ENCODE measurements at regions not wholly inside any gene's neighbourhood (a gene's known extent, or its start where the extent isn't known, plus 50 kb on each side); places are given as distances from the start of the nearest gene placed in this dataset.
A peak's percentile ranks its signal among the peaks of the same experiment; 100 is the strongest.

DNA sequence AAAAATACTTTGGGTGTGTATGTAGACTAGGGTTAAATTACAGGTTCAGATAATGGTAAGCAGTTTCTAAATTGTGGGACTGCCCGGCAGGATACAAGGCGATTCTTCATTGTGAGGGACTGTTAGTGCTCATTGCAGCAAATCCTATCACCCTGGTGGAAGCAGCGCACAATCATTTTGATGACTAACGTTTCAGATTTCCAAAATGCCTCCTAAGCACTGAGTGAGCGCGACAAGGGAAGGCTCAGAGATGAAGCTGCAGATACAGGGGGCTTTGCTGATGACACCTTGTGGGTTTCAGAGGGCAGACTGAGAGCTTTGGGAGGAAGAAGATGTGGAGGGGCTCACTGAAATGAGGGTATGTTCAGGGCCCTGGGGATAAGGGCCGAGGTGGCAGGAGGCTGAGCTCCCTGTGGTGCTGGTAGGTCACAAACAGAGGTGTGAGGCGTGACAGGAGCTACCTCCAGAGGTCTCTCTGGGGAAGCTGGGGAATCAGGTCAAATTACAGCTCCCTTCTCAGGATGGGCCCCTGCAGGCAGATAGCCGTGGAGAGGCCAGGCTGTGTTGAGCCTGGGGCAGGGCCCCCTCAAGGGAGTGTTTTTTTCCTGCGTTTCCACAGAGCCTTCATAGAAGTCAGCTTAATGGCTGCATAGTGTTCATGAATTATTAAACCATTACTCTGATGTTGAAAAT is 84.5 kb upstream of the FYN start:
- peak overlapping the region; percentile 25 for H3K4me2 ChIP-seq

DNA sequence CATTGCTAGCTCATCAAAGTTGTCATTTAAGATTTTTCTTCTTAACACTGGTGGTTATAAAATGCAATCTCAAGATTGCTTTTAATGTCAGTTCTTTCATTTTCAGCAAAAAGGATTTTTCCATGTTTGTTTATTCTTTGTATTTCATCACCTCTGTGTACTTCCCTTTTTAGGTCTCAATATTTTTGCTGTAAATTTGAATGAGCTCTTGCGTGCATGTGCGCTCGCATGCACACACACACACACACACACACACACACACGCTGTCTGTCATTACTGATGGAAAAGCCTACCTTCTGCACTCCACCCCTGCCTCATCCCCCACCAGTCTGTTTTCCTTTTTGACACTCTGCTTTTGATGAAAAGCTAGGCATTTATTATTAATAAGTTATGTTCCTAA is 85.3 kb upstream of the FYN start:
- Histone ChIP-seq H3K27me3 (no peaks in the 10 kb centered on the region), H3K27ac (no peak overlapping the region), H3K4me3 (no peak overlapping the region), H3K4me2 (0 out of 2 replicates have a peak overlapping the region, but pooled peaks have one; percentile 25), H4K20me1 (no peaks in the 10 kb centered on the region), H3K9ac (no peak overlapping the region), H3K9me3 (peaks cover under 1% of the 10 kb centered on the region; the same call in 1 of the 2 replicates), H3K4me1 (peaks cover 12% of the 10 kb centered on the region), H3K36me3 (no peaks in the 10 kb centered on the region)
- TF ChIP-seq Cebpa-rat (IDR thresholded peaks at IDR 0.05) = no peak

More for the DNA sequence above, 84.5 kb upstream of the FYN start:
- no peaks in the 10 kb centered on the region for H3K36me3 ChIP-seq
- no peak for TF ChIP-seq Cebpa-rat (IDR thresholded peaks at IDR 0.05)
- no peaks in the 10 kb centered on the region for H4K20me1 ChIP-seq
- peaks cover 19% of the 10 kb centered on the region for H3K4me1 ChIP-seq
- H3K27me3 ChIP-seq = peaks cover 5% of the 10 kb centered on the region; the same call in 1 of the 2 replicates
- no peaks in the 10 kb centered on the region for H3K9me3 ChIP-seq
- no peak overlapping the region for H3K9ac ChIP-seq
- H3K27ac ChIP-seq = no peak overlapping the region
- H3K4me3 ChIP-seq = no peak overlapping the region

DNA sequence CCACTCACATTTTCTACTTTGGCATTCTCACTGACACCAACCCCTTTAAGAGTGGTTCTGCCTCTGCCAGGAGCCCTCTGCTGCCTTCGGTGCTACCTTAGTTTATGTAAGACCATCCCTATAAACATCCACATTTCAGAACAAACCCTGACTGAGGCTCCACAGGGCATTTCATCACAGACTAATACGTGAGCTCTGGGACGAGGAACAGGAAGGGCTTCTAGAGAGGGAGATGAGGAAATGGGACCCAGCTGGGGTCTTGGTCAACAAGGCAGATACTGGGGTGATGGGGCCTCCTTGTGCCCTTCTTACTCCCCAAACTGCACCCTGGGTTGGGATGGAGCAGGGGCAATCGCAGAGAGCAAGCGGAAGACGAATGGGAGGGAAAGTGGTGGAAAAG is 86.5 kb upstream of the FYN start:
- H3K4me3 ChIP-seq = no peak overlapping the region
- H3K9me3 ChIP-seq = peaks cover 3% of the 10 kb centered on the region; the same call in 1 of the 2 replicates
- no peaks in the 10 kb centered on the region for H4K20me1 ChIP-seq
- no peaks in the 10 kb centered on the region for H3K27me3 ChIP-seq
- H3K9ac ChIP-seq = no peak overlapping the region
- no peak overlapping the region for H3K4me2 ChIP-seq
- no peaks in the 10 kb centered on the region for H3K36me3 ChIP-seq
- no peak overlapping the region for H3K27ac ChIP-seq
- no peak for TF ChIP-seq Cebpa-rat (IDR thresholded peaks at IDR 0.05)
- H3K4me1 ChIP-seq = peaks cover 12% of the 10 kb centered on the region

DNA sequence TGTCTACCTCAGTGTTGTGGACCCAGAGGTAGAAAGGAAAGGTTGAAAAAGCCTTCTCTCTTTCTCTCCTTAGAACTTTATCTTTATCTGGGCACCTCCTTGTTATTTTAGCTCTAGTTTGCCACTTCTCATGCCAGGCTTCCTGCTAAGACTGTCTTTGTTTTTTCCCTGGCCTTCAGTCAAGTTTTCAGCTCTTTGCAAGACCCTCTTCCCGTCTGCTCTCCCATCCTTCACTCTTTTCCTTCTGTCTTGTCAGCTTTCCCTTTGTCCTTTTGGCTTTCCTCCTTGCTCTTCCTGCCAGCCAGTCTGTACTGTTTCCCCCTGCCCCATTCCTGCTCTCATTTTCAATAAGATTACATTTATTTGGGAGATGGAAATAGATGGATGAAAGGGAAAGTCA is 86.8 kb upstream of the CCN6 start:
- H3K4me1 ChIP-seq = peaks cover 31% of the 10 kb centered on the region
- H3K36me3 ChIP-seq = no peaks in the 10 kb centered on the region
- no peak for TF ChIP-seq Cebpa-rat (IDR thresholded peaks at IDR 0.05)
- H3K27me3 ChIP-seq = no peaks in the 10 kb centered on the region
- no peak overlapping the region for H3K27ac ChIP-seq
- H3K4me3 ChIP-seq = no peak overlapping the region
- H3K4me2 ChIP-seq = no peak overlapping the region
- no peak overlapping the region for H3K9ac ChIP-seq
- peaks cover 3% of the 10 kb centered on the region for H3K9me3 ChIP-seq
- no peaks in the 10 kb centered on the region for H4K20me1 ChIP-seq

DNA sequence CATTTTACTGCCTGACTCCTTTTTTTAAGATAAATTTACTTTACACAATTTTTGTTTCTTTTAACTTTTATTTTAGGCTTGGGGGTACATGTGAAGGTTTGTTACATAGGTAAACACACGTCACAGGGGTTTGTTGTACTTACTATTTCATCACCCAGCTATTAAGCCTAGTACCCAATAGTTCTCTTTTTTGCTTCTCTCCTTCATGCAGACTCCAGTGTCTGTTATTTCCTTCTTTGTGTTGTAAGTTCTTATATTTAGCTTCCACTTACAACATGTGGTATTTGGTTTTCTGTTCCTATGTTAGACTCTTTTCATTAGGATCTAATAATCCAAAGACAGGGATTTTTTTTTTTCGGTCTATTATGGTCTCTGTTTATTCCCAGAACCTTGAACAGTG is 83.5 kb upstream of the CCN6 start:
- Histone ChIP-seq H3K9ac (no peak overlapping the region), H3K4me1 (peaks cover 47% of the 10 kb centered on the region), H3K4me3 (no peak overlapping the region), H3K27me3 (no peaks in the 10 kb centered on the region), H3K4me2 (no peak overlapping the region), H3K27ac (no peak overlapping the region), H3K9me3 (no peaks in the 10 kb centered on the region; the same call in 1 of the 2 replicates), H4K20me1 (no peaks in the 10 kb centered on the region), H3K36me3 (no peaks in the 10 kb centered on the region)
- no peak for TF ChIP-seq Cebpa-rat (IDR thresholded peaks at IDR 0.05)

DNA sequence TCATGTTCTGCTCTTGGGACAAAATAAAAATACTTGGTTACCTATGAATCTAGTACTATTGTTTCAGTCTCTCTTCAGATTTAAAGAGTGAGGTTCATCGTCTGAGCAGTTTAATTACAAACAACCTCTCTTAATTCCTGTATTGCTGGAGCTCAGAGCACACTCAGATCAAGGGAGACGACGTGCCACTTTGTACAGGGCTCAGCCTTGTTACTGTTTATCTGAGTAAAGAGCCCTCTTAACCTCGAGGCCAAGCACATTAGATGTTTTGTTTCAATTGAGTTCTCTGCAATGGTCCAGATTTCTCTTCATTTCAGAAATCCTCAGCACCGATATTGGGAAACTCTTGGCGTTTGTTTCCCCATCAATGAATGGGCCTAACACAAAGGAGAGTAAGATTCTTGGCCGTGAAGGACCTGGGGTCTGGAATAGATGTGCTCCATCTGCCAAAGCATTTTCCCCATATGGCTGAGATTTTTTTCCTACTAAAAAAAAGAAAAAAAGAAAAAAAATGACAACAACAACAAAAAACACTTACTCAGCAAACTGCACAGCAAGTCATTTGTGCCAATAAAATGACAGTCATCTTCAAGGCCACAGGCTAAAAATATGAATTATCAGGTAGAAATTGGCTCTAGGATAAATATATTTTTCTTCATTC is 82.6 kb upstream of the CCN6 start:
- H3K4me2 ChIP-seq = peak overlapping the region; percentile 53
- peaks cover 47% of the 10 kb centered on the region for H3K4me1 ChIP-seq

DNA sequence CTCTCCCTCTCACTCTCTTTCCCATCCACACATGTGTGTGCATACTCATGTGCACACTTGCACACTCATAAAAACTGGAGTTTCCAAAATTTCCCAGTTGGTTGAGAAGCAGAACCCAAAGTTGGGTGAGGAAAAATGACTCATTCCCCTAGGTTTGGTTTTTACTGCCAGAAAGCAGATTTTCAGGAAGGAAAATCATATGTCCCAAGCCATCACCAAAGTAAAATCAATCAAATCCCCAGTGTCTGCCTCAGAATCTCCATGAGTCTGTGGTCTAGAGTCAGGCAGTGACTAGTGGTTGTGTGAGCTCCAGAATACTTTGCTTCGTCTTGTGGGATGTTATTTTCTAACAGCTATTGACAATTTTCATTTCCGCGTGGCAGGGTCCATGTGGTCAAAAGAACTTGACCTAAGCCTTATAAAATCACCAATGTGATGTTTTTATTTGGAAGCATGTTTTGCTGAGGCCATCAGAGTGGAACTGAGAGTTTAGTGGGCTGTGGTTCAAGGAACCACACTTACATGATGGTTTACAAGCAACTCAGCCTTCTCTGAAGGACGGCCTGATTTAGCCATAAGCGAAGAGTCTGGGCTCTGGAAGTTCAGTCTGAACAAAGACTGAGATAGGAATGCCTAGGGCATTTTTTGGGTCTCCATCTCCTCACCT is 81.9 kb upstream of the CCN6 start:
- no peak overlapping the region for H3K9ac ChIP-seq
- no peak for TF ChIP-seq Cebpa-rat (IDR thresholded peaks at IDR 0.05)
- peak overlapping the region; percentile 53 for H3K4me2 ChIP-seq
- no peaks in the 10 kb centered on the region for H4K20me1 ChIP-seq
- no peaks in the 10 kb centered on the region for H3K36me3 ChIP-seq
- no peaks in the 10 kb centered on the region for H3K27me3 ChIP-seq
- no peaks in the 10 kb centered on the region; the same call in 1 of the 2 replicates for H3K9me3 ChIP-seq
- H3K27ac ChIP-seq = no peak overlapping the region
- H3K4me1 ChIP-seq = peaks cover 47% of the 10 kb centered on the region
- H3K4me3 ChIP-seq = no peak overlapping the region

More for the DNA sequence above, 82.6 kb upstream of the CCN6 start:
- Histone ChIP-seq H3K36me3 (no peaks in the 10 kb centered on the region), H3K4me3 (no peak overlapping the region), H3K9ac (no peak overlapping the region), H4K20me1 (no peaks in the 10 kb centered on the region), H3K27me3 (no peaks in the 10 kb centered on the region), H3K9me3 (no peaks in the 10 kb centered on the region; the same call in 1 of the 2 replicates), H3K27ac (no peak overlapping the region)
- no peak for TF ChIP-seq Cebpa-rat (IDR thresholded peaks at IDR 0.05)

DNA sequence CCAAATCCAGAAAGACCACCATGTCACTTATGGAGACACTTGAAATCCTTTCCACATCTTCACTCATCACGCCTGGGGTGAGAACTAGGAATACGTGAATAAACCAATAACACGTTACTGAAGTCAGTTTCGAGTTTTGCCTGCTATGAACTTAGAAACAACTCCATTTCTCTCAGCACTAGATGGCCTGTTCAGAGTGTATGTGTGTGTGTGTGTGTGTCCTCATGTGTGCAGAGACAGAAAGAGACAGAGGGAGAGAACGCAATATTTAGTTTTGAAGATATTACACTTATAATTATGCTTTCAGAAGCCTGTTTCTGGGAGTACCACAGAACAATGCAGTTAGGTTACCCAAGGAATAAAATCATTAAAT is 81.2 kb upstream of the CCN6 start:
- no peaks in the 10 kb centered on the region for H3K36me3 ChIP-seq
- H4K20me1 ChIP-seq = no peaks in the 10 kb centered on the region
- no peaks in the 10 kb centered on the region; the same call in 1 of the 2 replicates for H3K9me3 ChIP-seq
- H3K27ac ChIP-seq = no peak overlapping the region
- TF ChIP-seq Cebpa-rat (IDR thresholded peaks at IDR 0.05) = no peak
- no peak overlapping the region for H3K4me3 ChIP-seq
- no peak overlapping the region for H3K9ac ChIP-seq
- no peaks in the 10 kb centered on the region for H3K27me3 ChIP-seq
- peaks cover 47% of the 10 kb centered on the region for H3K4me1 ChIP-seq
- H3K4me2 ChIP-seq = peak overlapping the region; percentile 53

DNA sequence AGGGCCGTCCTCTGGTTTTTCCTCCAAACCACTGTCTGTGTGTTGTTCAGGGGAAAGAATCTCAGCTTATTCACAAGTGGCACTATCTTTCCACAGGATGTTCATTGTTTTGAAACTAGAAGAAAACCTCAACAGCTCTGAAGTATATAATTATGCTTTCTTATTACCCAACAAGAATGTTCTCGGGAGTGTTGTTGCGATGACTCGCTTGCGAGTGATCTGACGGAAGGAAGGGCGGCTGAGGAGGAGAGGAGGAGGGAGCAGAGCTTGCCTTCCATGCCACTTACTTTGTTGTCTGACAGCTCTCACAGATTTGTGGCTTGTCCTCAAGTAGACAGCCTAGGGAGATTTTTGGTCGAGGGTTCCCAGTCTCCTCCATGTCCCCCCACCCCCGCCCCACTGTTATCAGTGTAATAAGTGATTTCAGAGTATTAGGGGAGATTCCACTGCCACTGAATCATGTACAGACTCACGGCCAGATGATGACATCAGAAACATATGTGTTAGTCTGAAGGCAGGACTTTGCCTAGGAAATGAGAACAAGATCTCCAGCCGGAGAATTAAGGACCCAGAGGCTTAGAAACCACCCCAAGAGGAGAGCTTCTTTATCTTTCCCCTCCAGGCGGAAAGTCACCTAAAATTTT is 80.7 kb upstream of the CCN6 start:
- Histone ChIP-seq H3K4me2 (peak overlapping the region; percentile 53), H3K9me3 (no peaks in the 10 kb centered on the region; the same call in 1 of the 2 replicates), H3K4me3 (no peak overlapping the region), H3K9ac (no peak overlapping the region), H3K27me3 (no peaks in the 10 kb centered on the region), H4K20me1 (no peaks in the 10 kb centered on the region), H3K36me3 (no peaks in the 10 kb centered on the region), H3K27ac (no peak overlapping the region), H3K4me1 (peaks cover 47% of the 10 kb centered on the region)
- no peak for TF ChIP-seq Cebpa-rat (IDR thresholded peaks at IDR 0.05)
